Skeletal muscle cell (primary cell): ENCODE measurements at regions not wholly inside any gene's neighbourhood (a gene's known extent, or its start where the extent isn't known, plus 50 kb on each side); places are given as distances from the start of the nearest gene placed in this dataset.

Experiments
- DNase-seq: peaks from one replicate; pipeline ENCODE4 v3.0.0-alpha.2; 2010; ENCODE audit warnings: low read depth
- H3K4me3 ChIP-seq: 2 replicates; pipeline ENCODE4 v1.5.1; 2011; ENCODE audit warnings: low read depth, mild to moderate bottlenecking, control low read depth, low read length, moderate library complexity

- H3K4me3 ChIP-seq, result no peak overlapping the region
- DNase-seq, result no peak
These were observed 153.0 kb upstream of the FAM20A start for GRCh38 chr17:68753985-68754769.

GRCh38 chr17:68750208-68750562 is 149.0 kb upstream of the FAM20A start:
- no peak for DNase-seq

GRCh38 chr17:68749349-68750207 is 148.4 kb upstream of the FAM20A start:
- peak overlapping the region; percentile 2 for H3K4me3 ChIP-seq
- DNase-seq, result peak; percentile 14

More at GRCh38 chr17:68750208-68750562, 149.0 kb upstream of the FAM20A start:
- peak overlapping the region; percentile 2 for H3K4me3 ChIP-seq

- H3K4me3 ChIP-seq, result no peak overlapping the region
- DNase-seq, result no peak
These were observed 147.2 kb upstream of the FAM20A start for GRCh38 chr17:68748381-68748780.

GRCh38 chr17:68740555-68741447 is 139.6 kb upstream of the FAM20A start:
- H3K4me3 ChIP-seq, result no peak overlapping the region
- DNase-seq, result no peak

GRCh38 chr17:68737761-68738443 is 136.7 kb upstream of the FAM20A start:
- no peak overlapping the region for H3K4me3 ChIP-seq
- no peak for DNase-seq

- no peak overlapping the region for H3K4me3 ChIP-seq
- DNase-seq, result no peak
These were observed 133.8 kb upstream of the FAM20A start for GRCh38 chr17:68734931-68735330.

GRCh38 chr17:68734187-68734900 is 133.2 kb upstream of the FAM20A start:
- no peak overlapping the region for H3K4me3 ChIP-seq
- no peak for DNase-seq

- DNase-seq, result no peak
- H3K4me3 ChIP-seq, result no peak overlapping the region
These were observed 132.3 kb upstream of the FAM20A start for GRCh38 chr17:68733241-68734176.

GRCh38 chr17:68732301-68732749 is 131.2 kb upstream of the FAM20A start:
- no peak overlapping the region for H3K4me3 ChIP-seq
- no peak for DNase-seq

GRCh38 chr17:68731465-68731864 is 130.3 kb upstream of the FAM20A start:
- no peak overlapping the region for H3K4me3 ChIP-seq
- no peak for DNase-seq

GRCh38 chr17:68719431-68719830 is 118.3 kb upstream of the FAM20A start:
- H3K4me3 ChIP-seq, result no peak overlapping the region
- no peak for DNase-seq

- H3K4me3 ChIP-seq, result no peak overlapping the region
- no peak for DNase-seq
These were observed 117.8 kb upstream of the FAM20A start for GRCh38 chr17:68718926-68719325.

- no peak for DNase-seq
- no peak overlapping the region for H3K4me3 ChIP-seq
These were observed 117.3 kb upstream of the FAM20A start for GRCh38 chr17:68718465-68718864.

- DNase-seq, result no peak
These were observed 113.5 kb upstream of the FAM20A start for GRCh38 chr17:68714676-68715075.

GRCh38 chr17:68711858-68712257 is 110.7 kb upstream of the FAM20A start:
- DNase-seq, result no peak
- H3K4me3 ChIP-seq, result no peak overlapping the region

More at GRCh38 chr17:68714676-68715075, 113.5 kb upstream of the FAM20A start:
- no peak overlapping the region for H3K4me3 ChIP-seq

- H3K4me3 ChIP-seq, result no peak overlapping the region
- no peak for DNase-seq
These were observed 109.8 kb upstream of the FAM20A start for GRCh38 chr17:68710976-68711375.
